ENCODE measurements at regions not wholly inside any gene's neighbourhood (a gene's known extent, or its start where the extent isn't known, plus 50 kb on each side); places are given as distances from the start of the nearest gene placed in this dataset.

GRCh38 chr9:73643379-73644013, 491.8 kb downstream of the ANXA1 start:
- H3K27me3 ChIP-seq: no peaks in the 10 kb centered on the region
- no peak overlapping the region for H3K27ac ChIP-seq
- no peak overlapping the region for H3K4me3 ChIP-seq
- TF ChIP-seq CTCF (IDR thresholded peaks at IDR 0.05): no peak
- DNase-seq (no peak), ATAC-seq (no peak)
- H3K9me3 ChIP-seq: peaks cover 0 to 10% of the 10 kb centered on the region in 2 donors
- intact Hi-C loops (cut with DNase I): no loop called here
- H3K36me3 ChIP-seq: no peaks in the 10 kb centered on the region
- H3K4me1 ChIP-seq: no peaks in the 10 kb centered on the region

GRCh38 chr9:73647560-73647959, 495.9 kb downstream of the ANXA1 start:
- no peaks in the 10 kb centered on the region for H3K27me3 ChIP-seq
- no peak overlapping the region for H3K27ac ChIP-seq
- ATAC-seq (no peak), DNase-seq (no peak)
- H3K9me3 ChIP-seq: peaks cover 0 to 15% of the 10 kb centered on the region in 2 donors
- no peaks in the 10 kb centered on the region for H3K4me1 ChIP-seq
- intact Hi-C loops (cut with DNase I): no loop called here
- no peaks in the 10 kb centered on the region for H3K36me3 ChIP-seq
- H3K4me3 ChIP-seq: no peak overlapping the region
- no peak for TF ChIP-seq CTCF (IDR thresholded peaks at IDR 0.05)

- ATAC-seq (no peak), DNase-seq (no peak)
- H3K4me1 ChIP-seq: no peaks in the 10 kb centered on the region
- H3K9me3 ChIP-seq: peaks cover 0 to 15% of the 10 kb centered on the region in 2 donors
- intact Hi-C loops (cut with DNase I): no loop called here
- no peaks in the 10 kb centered on the region for H3K36me3 ChIP-seq
- no peak overlapping the region for H3K27ac ChIP-seq
- H3K27me3 ChIP-seq: no peaks in the 10 kb centered on the region
- no peak overlapping the region for H3K4me3 ChIP-seq
- no peak for TF ChIP-seq CTCF (IDR thresholded peaks at IDR 0.05)
Measured at GRCh38 chr9:73649552-73649951, 497.9 kb downstream of the ANXA1 start.

- intact Hi-C loops (cut with DNase I): no loop called here
- Histone ChIP-seq H3K36me3 (no peaks in the 10 kb centered on the region), H3K4me3 (no peak overlapping the region), H3K27ac (no peak overlapping the region), H3K4me1 (no peaks in the 10 kb centered on the region), H3K9me3 (no peaks in the 10 kb centered on the region), H3K27me3 (no peaks in the 10 kb centered on the region)
- TF ChIP-seq CTCF (IDR thresholded peaks at IDR 0.05): no peak
- DNase-seq: no peak
- ATAC-seq: no peak
Measured at GRCh38 chr9:73655363-73655762, 503.7 kb downstream of the ANXA1 start.

GRCh38 chr9:73655831-73656230, 504.2 kb downstream of the ANXA1 start:
- ATAC-seq: no peak
- no peaks in the 10 kb centered on the region for H3K9me3 ChIP-seq
- no peak overlapping the region for H3K27ac ChIP-seq
- no peak overlapping the region for H3K4me3 ChIP-seq
- no peaks in the 10 kb centered on the region for H3K27me3 ChIP-seq
- DNase-seq: no peak
- no peak for TF ChIP-seq CTCF (IDR thresholded peaks at IDR 0.05)
- intact Hi-C loops (cut with DNase I): no loop called here
- H3K36me3 ChIP-seq: no peaks in the 10 kb centered on the region
- H3K4me1 ChIP-seq: no peaks in the 10 kb centered on the region

Measured in left lung (tissue), 4 donors.